NCI-H2029 (cell line): ENCODE measurements at regions not wholly inside any gene's neighbourhood (a gene's known extent, or its start where the extent isn't known, plus 50 kb on each side); places are given as distances from the start of the nearest gene placed in this dataset.

Source experiments
- DNase-seq: peaks from one replicate; lab custom pipeline; 2025; lab: John Stamatoyannopoulos, UW

DNA sequence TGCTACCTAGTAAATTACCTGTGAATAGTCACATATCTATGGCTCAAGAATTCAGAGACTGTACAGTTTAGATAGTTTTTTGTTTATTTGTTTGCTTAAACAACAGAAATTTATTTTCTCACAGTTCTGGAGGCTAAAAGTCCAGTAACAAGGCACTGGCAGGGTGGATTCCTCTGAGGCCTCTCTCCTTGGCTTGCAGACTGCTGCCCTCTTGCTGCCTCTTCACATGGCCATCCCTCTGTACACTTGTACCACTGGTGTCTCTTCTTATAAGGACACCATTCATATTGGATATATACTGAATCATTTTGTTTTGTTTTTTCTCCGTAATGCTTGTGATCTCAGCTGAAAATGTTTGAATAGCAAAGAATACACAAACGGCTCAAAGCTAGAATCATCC, 56.4 kb upstream of the MIR17HG start:
- no peak for DNase-seq

GRCh38 chr13:91292630-91293221, 54.8 kb upstream of the MIR17HG start:
- DNase-seq = no peak

DNA sequence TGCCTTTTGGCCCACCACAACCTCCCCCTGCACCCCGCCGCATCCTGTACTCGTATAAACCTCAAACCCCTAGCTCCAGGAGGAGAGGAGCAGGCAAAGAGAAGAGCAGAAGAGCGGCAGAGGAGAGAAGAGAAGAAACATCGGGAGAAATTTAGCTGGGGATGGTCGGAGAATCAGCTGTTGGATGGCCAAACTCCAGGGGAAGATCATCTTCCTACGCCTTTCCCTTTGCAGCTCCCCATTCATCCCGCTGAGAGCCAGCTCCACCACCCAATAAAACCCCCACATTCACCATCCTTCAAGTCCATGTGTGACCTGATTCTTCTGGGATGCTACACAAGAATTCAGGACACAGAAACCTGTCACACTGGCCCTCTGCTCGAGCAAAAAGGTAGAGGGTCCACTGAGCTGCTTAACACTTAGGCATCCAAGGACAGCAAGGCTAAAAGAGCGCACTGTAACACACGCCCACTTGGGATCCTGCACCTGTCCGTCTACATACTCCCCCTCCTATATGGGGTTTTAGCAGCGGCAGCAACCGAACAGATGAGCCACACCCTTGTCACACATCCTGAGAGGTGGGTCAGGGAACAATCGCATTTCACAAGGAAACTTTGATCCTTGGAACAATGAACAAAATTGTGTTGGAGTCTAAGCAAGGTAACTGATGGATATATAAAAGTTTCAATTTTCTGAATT, 51.6 kb upstream of the MIR17HG start:
- no peak for DNase-seq

DNA sequence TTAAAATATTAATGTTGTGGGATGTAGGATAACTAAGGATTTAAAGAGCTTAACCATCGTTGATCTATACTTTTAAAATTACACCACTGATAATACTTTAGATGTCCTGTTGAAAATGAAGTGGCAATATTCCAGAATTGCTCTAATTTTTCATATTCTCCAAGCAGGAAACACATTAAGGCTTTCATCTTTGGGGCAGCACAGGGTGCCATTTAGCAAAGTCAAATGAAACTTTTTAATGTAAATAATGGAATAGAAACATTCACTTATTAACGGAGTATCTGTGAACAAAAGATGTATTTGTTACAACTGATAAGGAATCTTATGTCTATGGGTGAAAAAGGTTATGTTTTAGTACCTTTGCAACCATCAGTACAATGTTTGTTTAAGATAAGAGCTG, 50.0 kb upstream of the MIR17HG start:
- no peak for DNase-seq
